ENCODE measurements at regions not wholly inside any gene's neighbourhood (a gene's known extent, or its start where the extent isn't known, plus 50 kb on each side); places are given as distances from the start of the nearest gene placed in this dataset.
"Not testable (repeated sequence)": the region's sequence is repeated elsewhere in the genome, so short reads cannot be mapped to it uniquely, and the experiment has no call there.

GRCh38 chr15:95681836-95682544 is 648.5 kb upstream of the NR2F2 start:
- no peak for DNase-seq

DNA sequence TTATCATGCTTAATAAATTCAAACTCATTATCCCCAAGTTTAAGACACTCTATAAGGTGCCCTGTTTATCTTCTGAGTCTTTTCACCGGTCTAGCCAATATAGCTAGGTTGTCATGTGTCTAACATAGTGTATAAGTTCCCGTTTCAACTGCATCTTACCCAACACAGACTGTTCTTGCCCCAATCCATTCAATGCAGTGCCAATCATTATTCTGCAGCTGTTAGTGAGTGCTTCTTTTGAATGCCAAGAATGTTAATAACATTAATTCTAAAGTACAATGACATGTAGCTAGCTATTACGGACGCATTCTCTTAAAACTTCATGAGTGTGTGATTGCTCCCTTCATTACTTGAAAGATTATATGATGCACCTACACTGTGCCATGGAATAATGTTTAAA is 646.4 kb upstream of the NR2F2 start:
- no peak for DNase-seq

DNA sequence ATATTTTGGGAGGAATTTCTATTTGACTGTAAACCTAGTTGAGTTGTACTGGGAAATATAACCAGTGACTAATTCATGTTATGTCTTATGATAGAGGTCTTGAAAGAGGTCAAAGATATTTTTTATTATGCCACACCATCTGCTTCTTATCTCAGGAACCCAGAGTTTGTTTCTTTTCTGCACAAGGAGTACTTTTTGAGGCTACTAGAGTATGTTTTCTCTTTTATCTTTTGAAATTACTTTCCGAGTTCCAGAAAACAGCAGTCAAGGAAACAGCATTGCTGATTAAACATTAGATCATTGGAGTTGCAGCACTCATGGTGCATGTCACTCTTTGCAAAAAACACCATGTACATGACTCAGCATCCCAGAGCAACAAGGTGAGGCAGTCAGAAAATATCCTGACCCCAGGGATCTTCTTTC is 645.8 kb upstream of the NR2F2 start:
- DNase-seq = no peak

DNA sequence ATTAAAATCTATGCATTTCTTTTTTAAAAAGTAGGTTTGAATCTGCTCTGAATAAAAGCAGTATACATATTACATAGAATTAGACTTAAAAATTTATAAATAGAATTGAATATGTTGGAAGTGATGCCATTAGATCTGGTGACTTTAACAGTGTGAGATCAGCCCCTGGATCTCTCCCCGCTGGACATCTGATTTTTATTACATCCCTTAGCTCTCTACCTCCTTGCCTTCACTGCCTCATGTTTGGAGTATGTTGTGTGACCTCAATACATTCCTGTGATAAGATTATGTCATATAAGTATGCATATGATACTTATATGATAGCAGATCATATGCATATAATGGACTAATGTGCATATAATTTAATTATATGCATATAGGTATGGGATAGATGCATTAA is 643.4 kb upstream of the NR2F2 start:
- no peak for DNase-seq

DNA sequence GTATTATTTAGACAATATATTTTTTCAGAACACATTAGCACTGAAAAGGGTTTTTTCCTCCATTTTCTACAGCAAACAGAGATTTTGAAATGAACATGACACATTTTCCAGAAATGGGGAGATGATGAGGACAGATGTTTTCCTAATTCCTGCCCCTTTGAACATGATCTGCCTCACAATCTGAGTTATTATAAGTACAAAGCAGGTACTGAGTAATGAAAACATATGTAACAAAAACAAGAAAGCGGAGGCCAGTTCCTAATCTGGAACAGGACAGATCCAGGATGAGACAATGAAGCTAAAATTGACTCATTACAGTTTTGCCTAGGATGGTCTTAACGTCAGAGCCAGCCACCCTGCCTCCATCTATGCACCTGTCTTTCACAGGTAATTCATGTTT is 642.8 kb upstream of the NR2F2 start:
- DNase-seq = no peak

- no peak for DNase-seq
Measured at GRCh38 chr15:95690631-95691340, 639.7 kb upstream of the NR2F2 start.

- DNase-seq = no peak
Measured at GRCh38 chr15:95693917-95694316, 636.6 kb upstream of the NR2F2 start.

DNA sequence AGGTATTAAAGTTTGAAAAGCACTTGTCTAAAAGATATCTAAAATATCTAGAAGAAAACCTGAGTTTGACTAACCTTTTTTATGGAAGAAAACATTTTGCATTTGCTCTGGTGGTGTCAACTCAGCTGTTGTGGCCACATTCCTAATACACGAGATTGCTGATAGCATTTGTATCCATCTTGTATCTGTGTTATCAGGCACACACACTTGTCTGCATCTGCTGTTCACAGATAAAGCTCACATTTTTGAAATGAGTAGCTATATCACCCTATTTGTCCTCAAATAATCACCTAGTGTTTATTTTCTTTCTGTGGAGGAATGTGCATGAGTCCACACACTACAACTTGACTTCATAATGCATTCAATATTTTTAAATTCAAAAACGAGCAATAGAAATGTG is 632.3 kb upstream of the NR2F2 start:
- DNase-seq = no peak

GRCh38 chr15:95698951-95699350 is 631.5 kb upstream of the NR2F2 start:
- DNase-seq = no peak

- no peak for DNase-seq
Measured at GRCh38 chr15:95699578-95699977, 630.9 kb upstream of the NR2F2 start.

DNA sequence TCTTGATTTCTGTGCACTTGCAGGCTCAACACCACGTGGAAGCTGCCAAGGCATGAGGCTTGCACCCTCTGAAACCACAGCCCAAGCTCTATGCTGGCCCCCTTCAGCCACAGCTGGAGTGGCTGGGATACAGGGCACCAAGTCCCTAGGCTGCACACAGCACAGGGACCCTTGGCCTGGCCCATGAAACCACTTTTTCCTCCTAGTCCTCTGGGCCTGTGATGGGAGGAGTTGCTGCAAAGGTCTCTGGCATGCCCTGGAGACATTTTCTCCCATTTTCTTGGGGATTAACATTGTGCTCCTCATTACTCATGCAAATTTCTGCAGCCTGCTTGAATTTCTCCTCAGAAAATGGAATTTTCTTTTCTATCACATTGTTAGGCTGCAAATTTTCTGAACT is 629.8 kb upstream of the NR2F2 start:
- DNase-seq = not testable (repeated sequence)

DNA sequence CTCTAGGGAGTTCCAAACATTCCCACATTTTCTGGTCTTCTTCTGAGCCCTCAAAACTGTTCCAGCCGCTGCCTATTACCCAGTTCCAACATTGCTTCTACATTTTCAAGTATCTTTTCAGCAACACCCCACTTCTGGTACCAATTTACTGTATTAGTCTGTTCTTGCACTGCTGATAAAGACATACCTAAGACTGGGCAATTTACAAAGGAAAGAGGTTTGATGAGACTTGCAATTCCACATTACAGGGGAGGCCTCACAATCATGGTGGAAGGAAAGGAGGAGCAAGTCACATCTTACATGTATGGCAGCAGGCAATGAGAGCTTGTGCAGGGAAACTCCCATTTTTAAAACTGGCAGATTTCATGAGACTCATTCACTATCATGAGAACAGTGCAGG is 629.1 kb upstream of the NR2F2 start:
- DNase-seq = no peak

- no peak for DNase-seq
Measured at GRCh38 chr15:95709959-95710695, 620.4 kb upstream of the NR2F2 start.

DNA sequence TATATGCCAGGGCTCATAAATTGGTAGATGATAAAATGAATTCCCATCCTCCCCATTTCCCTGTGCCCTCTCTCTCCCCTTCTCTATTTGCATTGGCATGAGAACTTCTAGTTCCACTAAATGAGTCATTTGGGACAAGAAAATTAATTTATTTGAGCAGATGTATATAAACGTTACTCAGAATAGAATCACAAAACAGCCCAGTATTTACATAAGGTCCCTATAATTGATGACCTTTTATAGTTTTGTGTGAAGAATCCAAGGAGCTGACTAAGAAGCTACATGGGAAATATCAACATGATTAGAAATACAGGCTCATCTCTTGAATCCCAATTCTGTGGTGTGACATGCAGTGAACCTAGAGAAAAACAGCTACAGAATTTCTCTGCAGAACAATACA is 617.7 kb upstream of the NR2F2 start:
- no peak for DNase-seq

GRCh38 chr15:95713324-95713723 is 617.2 kb upstream of the NR2F2 start:
- DNase-seq = no peak

DNA sequence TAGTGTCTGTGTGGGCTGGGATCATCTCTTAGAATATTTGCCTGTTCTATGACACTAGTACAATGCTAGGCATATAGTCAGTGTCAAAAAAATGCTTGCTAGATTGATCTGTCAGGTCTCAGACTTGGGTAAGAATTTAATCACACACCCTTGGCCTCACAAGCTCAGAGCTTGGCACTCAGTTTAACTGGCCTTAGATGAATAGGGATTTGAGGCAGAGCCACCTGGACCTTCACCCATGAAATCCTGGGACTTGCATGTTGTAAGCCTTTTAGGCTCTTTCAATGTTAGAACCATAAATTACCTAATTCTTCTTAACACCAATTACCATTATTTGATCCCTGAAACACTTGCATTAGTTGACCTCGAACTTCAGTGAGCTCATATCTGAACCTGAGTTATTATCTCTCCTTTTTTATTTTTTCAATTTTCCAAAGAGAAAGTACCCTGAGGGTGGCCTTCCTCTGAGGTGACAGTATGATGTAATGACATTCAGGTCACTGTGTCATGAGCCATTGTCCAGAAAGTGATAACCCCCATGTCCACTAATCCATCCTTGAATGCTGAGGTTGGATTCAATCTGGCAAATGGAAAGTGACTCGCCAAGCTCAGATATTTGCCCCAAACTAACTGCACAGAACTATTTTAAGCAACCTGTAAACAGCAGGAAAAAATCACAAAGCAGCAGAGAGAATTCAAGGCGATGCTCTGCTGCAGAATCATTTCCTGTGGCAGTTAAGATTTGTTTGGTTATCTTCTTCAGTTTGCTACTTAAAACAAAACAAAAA is 615.2 kb upstream of the NR2F2 start:
- DNase-seq = no peak

DNA sequence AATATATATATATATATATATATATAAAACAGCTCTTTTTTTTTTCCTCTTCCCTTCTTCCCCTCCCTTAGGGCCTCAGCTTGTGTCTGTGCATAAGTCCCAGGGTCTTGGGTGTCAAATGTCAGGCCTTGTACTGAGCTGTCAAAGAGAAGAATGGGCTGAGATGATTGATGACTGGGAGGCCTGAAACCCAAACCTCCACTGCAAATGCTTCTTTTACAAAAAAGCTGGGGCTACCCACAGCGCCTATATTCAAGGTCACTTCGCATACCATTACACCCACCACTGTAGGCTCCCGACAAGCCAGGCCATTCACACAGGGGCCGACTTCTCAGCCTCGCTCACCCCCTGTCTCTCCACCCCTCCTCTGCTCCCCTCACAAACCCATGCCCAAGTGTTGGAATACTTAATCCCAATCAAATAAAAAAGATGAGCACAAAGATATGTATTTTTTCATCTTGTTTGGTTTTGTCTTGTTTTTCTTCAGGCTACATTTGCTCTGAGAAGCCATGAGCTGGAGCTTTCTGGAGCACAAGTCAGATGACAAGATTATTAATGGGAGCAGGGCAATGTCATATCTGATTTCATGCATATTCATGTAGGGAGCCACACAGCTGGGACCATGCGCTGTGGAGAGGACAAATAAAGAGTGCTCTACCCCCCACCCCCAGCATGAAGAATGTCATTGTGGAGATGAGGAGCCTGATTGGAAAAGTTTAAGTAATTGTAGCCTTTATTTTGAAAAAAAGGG is 614.4 kb upstream of the NR2F2 start:
- no peak for DNase-seq

DNA sequence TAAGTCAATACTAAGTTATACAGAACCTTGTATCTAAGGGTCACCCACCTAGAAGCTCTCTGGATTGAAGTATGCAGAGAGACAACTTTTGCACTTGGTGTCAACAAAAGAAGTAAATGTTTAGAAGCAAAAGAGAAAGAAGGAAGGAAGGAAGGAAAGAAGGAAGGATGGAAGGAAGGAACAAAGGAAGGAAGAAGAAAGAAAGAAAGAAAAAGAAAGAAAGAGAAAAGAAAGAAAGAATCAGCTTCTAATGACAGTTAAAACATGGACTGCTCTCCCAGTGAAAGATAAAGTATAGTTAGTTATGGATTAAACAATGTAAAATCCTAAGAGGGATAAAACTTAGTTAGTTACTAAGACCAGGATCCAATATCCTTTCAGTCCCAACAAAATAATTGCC is 613.8 kb upstream of the NR2F2 start:
- no peak for DNase-seq

DNA sequence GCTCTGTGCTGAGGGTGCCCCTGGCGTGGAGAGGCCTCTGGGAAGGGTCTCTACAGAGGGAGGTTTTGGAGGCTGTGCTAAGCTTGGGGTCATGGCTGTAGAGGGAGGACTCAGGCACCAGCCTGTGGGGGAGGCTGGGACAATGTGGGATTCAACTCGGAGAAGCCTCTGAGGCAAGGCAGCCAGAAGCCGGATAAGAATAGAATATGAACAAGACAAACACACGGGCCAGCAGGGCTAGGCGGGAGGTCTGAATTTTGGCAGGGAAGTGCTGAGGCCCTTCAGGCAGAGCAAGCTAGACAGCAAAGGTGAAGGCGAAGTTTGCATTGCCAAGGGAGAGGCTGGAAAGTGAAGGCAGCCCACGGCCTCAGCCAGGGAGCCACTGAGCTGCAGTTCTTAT is 612.1 kb upstream of the NR2F2 start:
- DNase-seq = no peak

GRCh38 chr15:95724908-95725633 is 605.4 kb upstream of the NR2F2 start:
- DNase-seq = no peak

DNA sequence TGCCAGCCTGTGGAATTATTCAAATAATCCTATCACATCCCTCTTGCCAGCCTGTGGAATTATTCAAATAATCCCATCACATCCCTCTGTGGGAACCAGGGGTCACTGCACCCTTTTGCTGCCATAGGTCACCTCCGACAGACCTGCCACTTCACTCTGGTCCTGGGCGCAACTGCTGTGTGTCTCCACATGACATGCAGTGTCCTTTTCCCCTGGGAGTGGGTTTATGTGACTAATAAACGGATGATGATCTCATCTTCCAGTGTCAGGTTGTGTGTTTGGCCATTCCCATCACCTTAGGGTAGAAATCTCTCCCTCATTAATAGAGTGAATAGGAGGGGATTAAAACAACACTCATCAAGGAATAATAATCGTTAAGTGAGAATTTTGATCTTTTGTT is 603.6 kb upstream of the NR2F2 start:
- DNase-seq = no peak

DNA sequence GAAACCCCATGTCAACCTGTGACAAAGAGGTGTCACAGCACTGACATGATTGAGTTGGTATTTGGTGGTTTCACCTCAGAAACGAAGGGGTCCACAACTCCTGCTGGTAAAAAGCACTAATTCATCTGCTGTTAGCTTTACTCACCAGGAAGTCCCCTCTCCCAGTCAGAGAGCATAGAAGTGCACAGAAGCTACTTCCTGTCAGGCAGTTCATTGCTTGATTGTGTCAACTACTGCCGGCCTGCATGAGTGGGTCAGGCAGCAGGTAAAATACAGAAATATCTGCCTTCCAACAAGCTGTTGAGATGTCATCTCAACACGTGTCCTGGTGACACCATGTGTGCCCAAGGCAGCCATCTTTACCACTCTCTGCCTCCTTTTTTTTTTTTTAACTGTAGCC is 596.6 kb upstream of the NR2F2 start:
- DNase-seq = no peak
